ENCODE measurements at regions not wholly inside any gene's neighbourhood (a gene's known extent, or its start where the extent isn't known, plus 50 kb on each side); places are given as distances from the start of the nearest gene placed in this dataset.

DNA sequence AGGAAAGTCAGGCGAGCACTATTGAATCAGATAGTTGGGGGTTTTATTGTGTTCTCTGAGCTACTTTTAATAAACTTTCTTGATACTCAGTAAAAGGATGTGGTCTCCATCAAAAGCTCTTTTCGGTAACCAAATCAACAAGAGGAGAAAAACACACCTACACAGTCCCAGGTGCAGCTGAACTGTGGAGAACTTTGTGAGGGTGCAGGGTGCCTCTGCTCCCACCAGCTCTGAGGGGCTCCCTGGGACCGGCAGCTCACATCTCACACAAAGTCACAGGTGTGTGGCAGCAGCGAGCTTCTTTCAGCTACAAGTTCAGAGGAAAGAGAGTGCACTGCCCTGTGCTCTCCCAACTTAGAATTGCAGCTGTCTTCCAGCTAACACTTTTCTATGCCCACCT, 650.4 kb downstream of the RNF144A start:
- TF ChIP-seq, protein P1, sequence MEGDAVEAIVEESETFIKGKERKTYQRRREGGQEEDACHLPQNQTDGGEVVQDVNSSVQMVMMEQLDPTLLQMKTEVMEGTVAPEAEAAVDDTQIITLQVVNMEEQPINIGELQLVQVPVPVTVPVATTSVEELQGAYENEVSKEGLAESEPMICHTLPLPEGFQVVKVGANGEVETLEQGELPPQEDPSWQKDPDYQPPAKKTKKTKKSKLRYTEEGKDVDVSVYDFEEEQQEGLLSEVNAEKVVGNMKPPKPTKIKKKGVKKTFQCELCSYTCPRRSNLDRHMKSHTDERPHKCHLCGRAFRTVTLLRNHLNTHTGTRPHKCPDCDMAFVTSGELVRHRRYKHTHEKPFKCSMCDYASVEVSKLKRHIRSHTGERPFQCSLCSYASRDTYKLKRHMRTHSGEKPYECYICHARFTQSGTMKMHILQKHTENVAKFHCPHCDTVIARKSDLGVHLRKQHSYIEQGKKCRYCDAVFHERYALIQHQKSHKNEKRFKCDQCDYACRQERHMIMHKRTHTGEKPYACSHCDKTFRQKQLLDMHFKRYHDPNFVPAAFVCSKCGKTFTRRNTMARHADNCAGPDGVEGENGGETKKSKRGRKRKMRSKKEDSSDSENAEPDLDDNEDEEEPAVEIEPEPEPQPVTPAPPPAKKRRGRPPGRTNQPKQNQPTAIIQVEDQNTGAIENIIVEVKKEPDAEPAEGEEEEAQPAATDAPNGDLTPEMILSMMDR (IDR thresholded peaks at IDR 0.05; ENCODE audit: low read depth, low read length) = no peak
- Histone ChIP-seq H3K4me1 (ENCODE audit: low read depth) (no peaks in the 10 kb centered on the region), H3K4me3 (no peak overlapping the region), H3K27ac (no peak overlapping the region), H3K36me3 (no peaks in the 10 kb centered on the region), H3K27me3 (no peaks in the 10 kb centered on the region), H3K9me3 (ENCODE audit: low read depth) (no peaks in the 10 kb centered on the region)
- DNase-seq (ENCODE audit: low read depth in 1 of 2, low spot score in 1 of 2) = peak in 1 of 2 donors; percentile 5

DNA sequence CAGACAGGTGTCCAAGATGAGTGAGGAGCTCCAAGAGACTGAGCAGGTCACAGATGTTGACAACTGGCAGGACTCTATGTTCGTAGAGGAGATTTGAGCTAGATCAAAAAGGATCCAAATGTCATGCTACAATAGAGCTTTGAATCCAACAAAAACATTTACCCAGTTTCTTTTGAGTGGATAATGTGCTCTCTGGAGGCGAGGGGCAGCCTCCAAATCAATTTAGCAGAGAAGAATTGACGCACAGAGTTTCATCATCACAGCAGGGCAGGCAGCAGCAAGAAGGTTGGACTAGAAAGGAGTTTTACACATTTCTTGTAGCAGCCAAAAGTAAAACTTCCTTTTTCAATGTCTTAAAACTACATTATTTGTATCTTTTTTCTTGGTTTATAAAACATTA, 653.0 kb downstream of the RNF144A start:
- Histone ChIP-seq H3K9me3 (ENCODE audit: low read depth) (no peaks in the 10 kb centered on the region), H3K27me3 (no peaks in the 10 kb centered on the region), H3K27ac (no peak overlapping the region), H3K4me3 (no peak overlapping the region), H3K4me1 (ENCODE audit: low read depth) (no peaks in the 10 kb centered on the region), H3K36me3 (no peaks in the 10 kb centered on the region)
- TF ChIP-seq, protein P1 (IDR thresholded peaks at IDR 0.05; ENCODE audit: low read depth, low read length) = no peak
- no peak for DNase-seq (ENCODE audit: low read depth in 1 of 2, low spot score in 1 of 2)

- no peaks in the 10 kb centered on the region for H3K36me3 ChIP-seq
- no peaks in the 10 kb centered on the region for H3K4me1 ChIP-seq (ENCODE audit: low read depth)
- no peak overlapping the region for H3K4me3 ChIP-seq
- no peak for DNase-seq (ENCODE audit: low read depth in 1 of 2, low spot score in 1 of 2)
- TF ChIP-seq, protein P1 (IDR thresholded peaks at IDR 0.05; ENCODE audit: low read depth, low read length) = no peak
- no peaks in the 10 kb centered on the region for H3K27me3 ChIP-seq
- no peak overlapping the region for H3K27ac ChIP-seq
- no peaks in the 10 kb centered on the region for H3K9me3 ChIP-seq (ENCODE audit: low read depth)
These were observed 654.5 kb downstream of the RNF144A start for GRCh38 chr2:7571701-7572100.

DNA sequence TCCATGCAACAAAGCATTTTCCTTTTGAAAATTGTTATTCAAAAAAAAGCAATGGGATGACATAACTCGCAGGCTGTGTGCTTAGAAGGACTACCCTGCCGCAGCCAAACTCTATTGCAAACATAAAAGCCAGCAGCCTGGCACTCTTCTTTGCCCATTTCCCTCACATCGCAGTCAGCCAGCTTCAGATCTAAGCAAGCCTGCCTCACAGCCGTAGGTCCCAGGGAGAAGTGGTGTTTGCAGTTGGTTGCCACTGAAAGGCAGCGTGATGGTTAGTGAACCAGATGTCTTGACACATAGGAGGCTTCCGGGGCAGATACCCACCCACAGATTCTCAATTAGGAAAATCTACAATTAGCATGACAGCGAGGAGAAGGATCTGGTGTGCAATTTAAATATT, 655.2 kb downstream of the RNF144A start:
- Histone ChIP-seq H3K4me1 (ENCODE audit: low read depth) (no peaks in the 10 kb centered on the region), H3K27me3 (no peaks in the 10 kb centered on the region), H3K4me3 (no peak overlapping the region), H3K36me3 (no peaks in the 10 kb centered on the region), H3K27ac (no peak overlapping the region), H3K9me3 (ENCODE audit: low read depth) (no peaks in the 10 kb centered on the region)
- DNase-seq (ENCODE audit: low read depth in 1 of 2, low spot score in 1 of 2) = no peak
- TF ChIP-seq, protein P1 (IDR thresholded peaks at IDR 0.05; ENCODE audit: low read depth, low read length) = no peak

- Histone ChIP-seq H3K4me1 (ENCODE audit: low read depth) (no peaks in the 10 kb centered on the region), H3K27me3 (no peaks in the 10 kb centered on the region), H3K36me3 (no peaks in the 10 kb centered on the region), H3K4me3 (no peak overlapping the region), H3K9me3 (ENCODE audit: low read depth) (no peaks in the 10 kb centered on the region), H3K27ac (no peak overlapping the region)
- TF ChIP-seq, protein P1 (IDR thresholded peaks at IDR 0.05; ENCODE audit: low read depth, low read length) = no peak
- no peak for DNase-seq (ENCODE audit: low read depth in 1 of 2, low spot score in 1 of 2)
These were observed 656.1 kb downstream of the RNF144A start for GRCh38 chr2:7573166-7573825.
